Transverse colon (tissue), 3 donors: ENCODE measurements at regions not wholly inside any gene's neighbourhood (a gene's known extent, or its start where the extent isn't known, plus 50 kb on each side); places are given as distances from the start of the nearest gene placed in this dataset.

Experiments used
- CTCF ChIP-seq, 5 experiments: fragments of 200-600 bp in 3 of 5; fragments of 450-650 bp in 2 of 5; sonication (generic) in 3 of 5; IDR thresholded peaks; 1 replicate in 2 of 5; 2 replicates in 3 of 5; pipeline ENCODE4 v1.5.1; 2016 to 2017; ENCODE audit warnings: antibody characterized with exemption in 5 of 5, inconsistent platforms in 3 of 5, mild to moderate bottlenecking in 2 of 5, moderate library complexity in 1 of 5
- EP300 ChIP-seq: sonication (generic); formaldehyde crosslinking; IDR thresholded peaks from one replicate; pipeline ENCODE4 v1.6.1; 2017; ENCODE audit warnings: antibody characterized with exemption, low read depth
- POLR2A ChIP-seq: fragments of 450-650 bp; IDR thresholded peaks from one replicate; pipeline ENCODE4 v1.6.1; 2016; ENCODE audit warnings: antibody characterized with exemption, mild to moderate bottlenecking, moderate library complexity

GRCh38 chr1:147351140-147351835, 108.8 kb downstream of the CHD1L start:
- no peak for TF ChIP-seq CTCF (IDR thresholded peaks at IDR 0.05)
- TF ChIP-seq POLR2A = no peak
- no peak for TF ChIP-seq EP300
